Calu3 (cell line): ENCODE measurements at regions not wholly inside any gene's neighbourhood (a gene's known extent, or its start where the extent isn't known, plus 50 kb on each side); places are given as distances from the start of the nearest gene placed in this dataset.

Experiments
- BruUV-seq: library from RNA; stranded (reverse); fragments of 400-500 nt; replicated peaks from 2 replicates; lab custom pipeline; 2021; lab: Mats Ljungman, UMichigan
- CTCF ChIA-PET: fragments of 300-600 bp; sonication (Branson Sonifier 250); formaldehyde crosslinking; loops from one replicate; lab custom pipeline; 2022; ENCODE audit warnings: antibody characterized with exemption; lab: Charles Lee
- DNase-seq: peaks from one replicate; pipeline ENCODE4 v3.0.0; 2022
- H3K27ac Mint-ChIP-seq: one replicate; pipeline ENCODE4 v1.8.0; 2022; ENCODE audit warnings: mixed read lengths; ENCODE audit not compliant: unreplicated experiment
- H3K27me3 Mint-ChIP-seq: one replicate; pipeline ENCODE4 v1.8.0; 2022; ENCODE audit warnings: mixed read lengths; ENCODE audit not compliant: unreplicated experiment
- H3K36me3 Mint-ChIP-seq: one replicate; pipeline ENCODE4 v1.8.0; 2022; ENCODE audit warnings: mild to moderate bottlenecking, moderate library complexity, mixed read lengths; ENCODE audit not compliant: insufficient read depth, unreplicated experiment
- H3K4me1 Mint-ChIP-seq: one replicate; pipeline ENCODE4 v1.8.0; 2022; ENCODE audit warnings: mild to moderate bottlenecking, low read depth, mixed read lengths; ENCODE audit not compliant: unreplicated experiment
- H3K4me3 Mint-ChIP-seq: one replicate; pipeline ENCODE4 v1.8.0; 2022; ENCODE audit warnings: mild to moderate bottlenecking, low read depth, moderate library complexity, mixed read lengths; ENCODE audit not compliant: unreplicated experiment
- H3K9me3 Mint-ChIP-seq: one replicate; pipeline ENCODE4 v1.8.0; 2022; ENCODE audit warnings: low read depth, mixed read lengths; ENCODE audit not compliant: unreplicated experiment
- intact Hi-C: fragments of 100-400 bp; cut with micrococcal nuclease; formaldehyde crosslinking; loops from one replicate; pipeline ENCODE4 v1.10.0; 2022; ENCODE audit not compliant: unreplicated experiment
- TF ChIP-seq, protein P1 (sequence below): fragments of 200-600 bp; IDR thresholded peaks from one replicate; pipeline ENCODE4 v1.8.0; 2022; ENCODE audit warnings: antibody characterized with exemption; ENCODE audit not compliant: unreplicated experiment

DNA sequence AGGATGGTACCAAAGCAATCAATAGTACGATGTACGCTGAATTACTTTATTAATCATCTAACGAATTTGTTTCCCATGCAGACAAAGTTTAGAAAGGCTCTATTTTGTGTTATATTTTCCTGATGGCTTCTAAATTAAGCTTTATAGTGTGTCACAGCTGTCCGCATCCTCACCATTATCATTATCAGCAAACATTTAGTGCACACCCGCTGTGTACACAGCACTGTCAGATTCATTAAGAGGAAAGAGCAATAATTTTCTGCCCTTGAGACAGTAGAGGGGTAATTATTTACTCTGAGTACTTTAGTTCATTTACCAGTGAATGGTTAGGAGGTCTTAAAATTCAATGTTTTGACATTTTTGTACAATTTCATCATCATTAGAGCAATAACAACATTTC is 233.3 kb upstream of the PTPRZ1 start:
- CTCF ChIA-PET = no interaction called here
- no TSS peak for BruUV-seq
- Mint-ChIP-seq H3K4me1 (no peaks in the 10 kb centered on the region), H3K36me3 (no peaks in the 10 kb centered on the region), H3K4me3 (no peak overlapping the region), H3K27ac (no peak overlapping the region), H3K27me3 (no peaks in the 10 kb centered on the region), H3K9me3 (peaks cover 2% of the 10 kb centered on the region)
- TF ChIP-seq, protein P1, sequence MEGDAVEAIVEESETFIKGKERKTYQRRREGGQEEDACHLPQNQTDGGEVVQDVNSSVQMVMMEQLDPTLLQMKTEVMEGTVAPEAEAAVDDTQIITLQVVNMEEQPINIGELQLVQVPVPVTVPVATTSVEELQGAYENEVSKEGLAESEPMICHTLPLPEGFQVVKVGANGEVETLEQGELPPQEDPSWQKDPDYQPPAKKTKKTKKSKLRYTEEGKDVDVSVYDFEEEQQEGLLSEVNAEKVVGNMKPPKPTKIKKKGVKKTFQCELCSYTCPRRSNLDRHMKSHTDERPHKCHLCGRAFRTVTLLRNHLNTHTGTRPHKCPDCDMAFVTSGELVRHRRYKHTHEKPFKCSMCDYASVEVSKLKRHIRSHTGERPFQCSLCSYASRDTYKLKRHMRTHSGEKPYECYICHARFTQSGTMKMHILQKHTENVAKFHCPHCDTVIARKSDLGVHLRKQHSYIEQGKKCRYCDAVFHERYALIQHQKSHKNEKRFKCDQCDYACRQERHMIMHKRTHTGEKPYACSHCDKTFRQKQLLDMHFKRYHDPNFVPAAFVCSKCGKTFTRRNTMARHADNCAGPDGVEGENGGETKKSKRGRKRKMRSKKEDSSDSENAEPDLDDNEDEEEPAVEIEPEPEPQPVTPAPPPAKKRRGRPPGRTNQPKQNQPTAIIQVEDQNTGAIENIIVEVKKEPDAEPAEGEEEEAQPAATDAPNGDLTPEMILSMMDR = no peak
- no peak for DNase-seq
- intact Hi-C loops = no loop called here

DNA sequence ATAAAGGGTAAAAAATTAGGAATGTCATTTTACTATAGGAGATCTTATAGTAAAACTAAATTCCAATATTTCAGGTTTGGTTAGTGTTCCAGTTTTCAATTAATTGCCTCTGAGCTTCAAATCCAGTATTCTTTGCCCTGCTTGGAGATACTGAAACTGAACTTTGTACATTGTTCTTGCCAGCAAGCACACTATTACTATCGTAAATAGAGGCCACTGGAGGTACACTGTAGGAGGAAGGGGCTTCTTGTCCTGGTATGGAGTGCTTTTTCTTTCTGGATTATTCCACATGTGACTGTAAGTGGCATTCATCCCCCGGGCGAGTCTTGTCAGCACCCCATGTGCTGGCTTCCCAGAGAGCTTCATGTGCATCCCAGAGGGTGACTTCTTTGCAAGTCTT is 234.7 kb upstream of the PTPRZ1 start:
- CTCF ChIA-PET = no interaction called here

DNA sequence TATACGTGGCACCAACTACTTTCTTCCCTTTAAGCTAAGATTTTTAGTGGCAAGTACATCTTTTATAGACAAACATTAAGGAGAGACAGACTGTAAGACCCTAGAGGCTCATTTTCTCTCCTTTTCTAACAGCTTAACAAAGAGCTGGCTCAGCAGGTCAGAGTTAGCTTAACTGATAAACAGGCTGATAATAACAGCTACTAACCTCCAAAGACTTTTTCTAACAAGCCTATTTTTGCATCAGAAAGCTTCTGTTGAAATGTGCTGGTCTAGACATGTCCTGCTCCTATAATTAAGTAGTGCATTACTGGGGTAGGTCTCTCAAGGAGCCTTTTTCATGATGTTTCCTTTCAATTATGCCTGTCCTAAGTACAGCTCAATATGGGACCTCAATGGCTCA is 238.2 kb upstream of the FAM3C start:
- no peaks in the 10 kb centered on the region for H3K9me3 Mint-ChIP-seq
- no peak overlapping the region for H3K4me3 Mint-ChIP-seq
- intact Hi-C loops = no loop called here
- BruUV-seq = no TSS peak
- H3K36me3 Mint-ChIP-seq = no peaks in the 10 kb centered on the region
- H3K27me3 Mint-ChIP-seq = no peaks in the 10 kb centered on the region
- CTCF ChIA-PET = interaction anchor here (0.6 kb wide), 1 partner anchor 849 kb away, joined by 3 read pairs; no protein-coding TSS in a partner anchor
- H3K27ac Mint-ChIP-seq = no peak overlapping the region
- TF ChIP-seq, protein P1 = no peak
- DNase-seq = no peak
- H3K4me1 Mint-ChIP-seq = no peaks in the 10 kb centered on the region

More for the DNA sequence above, 234.7 kb upstream of the PTPRZ1 start:
- BruUV-seq = no TSS peak
- H3K27me3 Mint-ChIP-seq = no peaks in the 10 kb centered on the region
- no peak for DNase-seq
- no peak overlapping the region for H3K27ac Mint-ChIP-seq
- TF ChIP-seq, protein P1 = no peak
- no peak overlapping the region for H3K4me3 Mint-ChIP-seq
- no peaks in the 10 kb centered on the region for H3K4me1 Mint-ChIP-seq
- no peaks in the 10 kb centered on the region for H3K36me3 Mint-ChIP-seq
- H3K9me3 Mint-ChIP-seq = no peaks in the 10 kb centered on the region
- intact Hi-C loops = loop anchor here (1.0 kb wide), 1 partner anchor 30 kb away; no protein-coding TSS in a partner anchor

DNA sequence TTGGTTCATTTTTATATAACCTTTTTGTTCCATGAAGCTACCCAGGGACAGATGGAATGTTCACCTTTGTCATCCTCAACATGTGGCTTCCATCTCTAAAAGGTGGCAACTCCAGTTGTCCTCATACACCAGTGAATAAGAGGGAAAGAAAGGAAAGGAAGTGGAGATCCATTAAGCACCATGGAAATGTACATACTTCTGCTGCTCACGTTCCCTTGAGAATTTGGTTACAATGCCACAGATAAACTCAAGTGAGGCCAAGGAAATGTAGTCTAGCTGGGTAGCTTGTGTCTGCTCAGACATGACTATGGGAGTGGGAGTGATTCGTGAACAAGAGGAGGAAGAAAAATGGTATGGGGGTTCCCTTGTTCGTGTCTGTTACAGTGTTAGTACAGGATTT is 237.1 kb upstream of the FAM3C start:
- H3K27ac Mint-ChIP-seq = no peak overlapping the region
- no TSS peak for BruUV-seq
- CTCF ChIA-PET = no interaction called here
- H3K4me1 Mint-ChIP-seq = no peaks in the 10 kb centered on the region
- no peak for DNase-seq
- no peaks in the 10 kb centered on the region for H3K36me3 Mint-ChIP-seq
- H3K27me3 Mint-ChIP-seq = no peaks in the 10 kb centered on the region
- TF ChIP-seq, protein P1 = no peak
- H3K4me3 Mint-ChIP-seq = no peak overlapping the region
- no peaks in the 10 kb centered on the region for H3K9me3 Mint-ChIP-seq
- intact Hi-C loops = no loop called here
